ENCODE measurements at regions not wholly inside any gene's neighbourhood (a gene's known extent, or its start where the extent isn't known, plus 50 kb on each side); places are given as distances from the start of the nearest gene placed in this dataset.

GRCh38 chr10:36677431-36677768, 448.0 kb upstream of the ANKRD30A start:
- no peak overlapping the region for H3K4me3 ChIP-seq
- peaks cover 0 to 7% of the 10 kb centered on the region in 2 donors for H3K4me1 ChIP-seq
- no peak for TF ChIP-seq CTCF (IDR thresholded peaks at IDR 0.05)
- H3K36me3 ChIP-seq: no peaks in the 10 kb centered on the region
- H3K9me3 ChIP-seq: no peaks in the 10 kb centered on the region
- H3K27me3 ChIP-seq: no peaks in the 10 kb centered on the region
- no peak overlapping the region for H3K27ac ChIP-seq
- DNase-seq (ENCODE audit: low spot score): no peak

- H3K27ac ChIP-seq: no peak overlapping the region
- no peak overlapping the region for H3K4me3 ChIP-seq
- H3K9me3 ChIP-seq: no peaks in the 10 kb centered on the region
- no peaks in the 10 kb centered on the region for H3K36me3 ChIP-seq
- peaks cover 0 to 7% of the 10 kb centered on the region in 2 donors for H3K4me1 ChIP-seq
- DNase-seq (ENCODE audit: low spot score): no peak
- no peak for TF ChIP-seq CTCF (IDR thresholded peaks at IDR 0.05)
- no peaks in the 10 kb centered on the region for H3K27me3 ChIP-seq
These were observed 448.5 kb upstream of the ANKRD30A start for GRCh38 chr10:36676756-36677430.

GRCh38 chr10:36676321-36676720, 449.1 kb upstream of the ANKRD30A start:
- no peak for DNase-seq (ENCODE audit: low spot score)
- peaks cover 0 to 7% of the 10 kb centered on the region in 2 donors for H3K4me1 ChIP-seq
- no peak overlapping the region for H3K27ac ChIP-seq
- no peaks in the 10 kb centered on the region for H3K27me3 ChIP-seq
- TF ChIP-seq CTCF (IDR thresholded peaks at IDR 0.05): no peak
- H3K36me3 ChIP-seq: no peaks in the 10 kb centered on the region
- no peaks in the 10 kb centered on the region for H3K9me3 ChIP-seq
- H3K4me3 ChIP-seq: no peak overlapping the region

GRCh38 chr10:36675458-36675880, 449.9 kb upstream of the ANKRD30A start:
- no peak for DNase-seq (ENCODE audit: low spot score)
- H3K9me3 ChIP-seq: no peaks in the 10 kb centered on the region
- H3K4me1 ChIP-seq: peaks cover 0 to 7% of the 10 kb centered on the region in 2 donors
- no peak overlapping the region for H3K4me3 ChIP-seq
- TF ChIP-seq CTCF (IDR thresholded peaks at IDR 0.05): no peak
- H3K27ac ChIP-seq: no peak overlapping the region
- no peaks in the 10 kb centered on the region for H3K27me3 ChIP-seq
- no peaks in the 10 kb centered on the region for H3K36me3 ChIP-seq

GRCh38 chr10:36671607-36672006, 453.8 kb upstream of the ANKRD30A start:
- H3K9me3 ChIP-seq: no peaks in the 10 kb centered on the region
- no peaks in the 10 kb centered on the region for H3K27me3 ChIP-seq
- DNase-seq (ENCODE audit: low spot score): no peak
- H3K36me3 ChIP-seq: no peaks in the 10 kb centered on the region
- H3K4me3 ChIP-seq: no peak overlapping the region
- no peak for TF ChIP-seq CTCF (IDR thresholded peaks at IDR 0.05)
- peaks cover 0 to 4% of the 10 kb centered on the region in 2 donors for H3K4me1 ChIP-seq
- H3K27ac ChIP-seq: no peak overlapping the region

Data from right atrium auricular region (tissue), 2 donors.